ENCODE measurements at regions not wholly inside any gene's neighbourhood (a gene's known extent, or its start where the extent isn't known, plus 50 kb on each side); places are given as distances from the start of the nearest gene placed in this dataset.
A peak's percentile ranks its signal among the peaks of the same experiment; 100 is the strongest.
"Not testable (repeated sequence)": the region's sequence is repeated elsewhere in the genome, so short reads cannot be mapped to it uniquely, and the experiment has no call there.

- no peak for DNase-seq
These were observed 78.4 kb downstream of the RNASET2 start for GRCh38 chr6:166877906-166878305.

DNA sequence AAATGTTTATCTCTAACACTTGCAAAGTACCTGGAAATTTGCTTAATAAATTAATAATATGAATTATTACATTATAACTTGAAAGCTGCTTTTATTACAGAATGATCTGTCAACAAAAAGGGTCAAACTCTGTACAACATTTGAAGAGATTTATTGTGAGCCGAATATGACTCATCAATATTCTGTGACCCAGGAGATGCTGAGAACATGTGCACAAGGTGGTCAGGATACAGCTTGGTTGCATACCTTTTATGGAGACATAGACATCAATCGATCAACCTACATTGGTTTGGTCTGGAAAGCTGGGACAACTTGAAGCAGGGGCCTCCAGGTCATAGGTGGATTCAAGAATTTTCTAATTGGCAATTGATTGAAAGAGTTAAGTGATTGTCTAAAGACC is 79.0 kb downstream of the RNASET2 start:
- no peak for DNase-seq

DNA sequence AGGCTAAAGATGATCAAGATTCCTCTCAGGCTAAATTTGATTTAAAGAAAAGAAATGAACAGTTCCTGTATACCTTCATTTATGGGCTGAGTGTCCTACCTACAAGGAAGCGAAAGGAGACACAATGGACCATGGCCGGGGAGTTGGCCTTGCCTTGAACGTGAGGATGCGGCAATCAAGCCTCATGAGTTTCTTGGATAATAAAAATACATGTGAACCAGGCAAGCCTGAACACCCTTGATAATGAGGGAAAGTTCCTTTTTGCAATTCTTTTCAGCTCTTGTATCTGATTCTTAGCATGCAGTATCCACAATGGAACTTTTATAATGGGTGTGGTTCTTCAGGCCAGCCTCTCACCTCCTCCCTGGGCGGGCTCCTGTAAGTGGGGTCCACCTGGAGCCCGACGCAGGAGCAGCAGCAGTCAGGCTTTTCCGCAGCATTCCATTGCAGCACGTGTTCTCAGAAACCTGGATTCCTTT is 83.8 kb downstream of the RNASET2 start:
- no peak for DNase-seq

DNA sequence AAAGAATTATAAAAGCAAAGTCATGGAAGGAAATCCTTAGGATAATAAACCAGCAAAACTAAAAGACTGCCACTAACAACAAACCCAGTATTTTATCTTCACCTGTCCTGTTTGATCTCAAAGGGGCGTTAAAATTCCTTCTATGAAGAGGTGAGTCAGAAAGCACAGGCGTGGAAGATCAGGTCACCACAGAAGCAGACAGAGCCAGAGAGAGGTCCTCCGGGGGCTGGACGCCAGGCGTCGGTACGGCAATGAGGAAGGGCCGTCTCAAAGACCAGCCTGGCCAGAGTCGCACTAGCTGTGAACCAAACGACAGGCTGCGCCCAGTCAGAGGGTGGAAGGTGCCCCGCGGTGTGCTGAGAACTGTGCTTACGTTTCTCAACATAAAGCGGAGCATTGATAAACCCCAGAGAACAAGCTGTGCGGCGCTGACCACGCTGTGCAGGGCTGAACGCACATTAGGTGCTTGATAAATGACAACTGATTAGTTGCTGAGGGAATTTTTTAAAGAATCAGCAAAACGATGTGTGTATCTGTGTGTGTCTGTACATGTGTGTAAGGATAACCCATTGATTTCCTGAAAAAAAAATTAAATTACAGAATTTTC is 85.6 kb downstream of the RNASET2 start:
- no peak for DNase-seq

GRCh38 chr6:166866839-166867637 is 89.3 kb downstream of the RNASET2 start:
- DNase-seq = no peak

GRCh38 chr6:166864333-166864732 is 92.0 kb downstream of the RNASET2 start:
- no peak for DNase-seq

DNA sequence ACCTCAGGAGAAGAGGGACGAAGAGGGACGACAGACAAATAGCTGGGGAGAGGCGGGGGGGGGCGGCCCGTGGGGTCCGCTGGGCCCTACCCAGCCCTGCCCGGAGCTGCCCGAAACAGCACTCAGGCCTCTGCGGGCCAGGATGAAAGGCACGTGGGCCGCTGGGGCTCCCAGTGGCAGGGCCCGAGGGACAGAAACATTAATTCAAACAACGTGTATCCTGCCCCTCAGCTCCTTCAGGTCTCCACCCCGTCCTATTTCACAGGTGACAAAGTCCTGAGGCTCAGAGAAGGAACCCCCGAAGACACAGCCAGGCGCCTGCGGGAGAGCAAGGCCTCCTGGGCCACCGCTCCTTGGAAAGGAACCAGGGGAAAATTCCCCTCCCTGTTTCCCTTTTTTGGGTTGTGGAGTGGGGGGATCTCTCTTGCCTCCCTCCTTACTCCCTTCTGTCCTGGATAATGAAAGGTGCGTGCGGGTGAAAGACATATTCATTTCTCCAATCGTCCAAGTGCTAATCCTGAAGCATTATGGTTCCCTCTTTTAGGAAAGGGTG is 93.3 kb downstream of the RNASET2 start:
- no peak for DNase-seq

- DNase-seq = no peak
These were observed 93.9 kb downstream of the RNASET2 start for GRCh38 chr6:166862287-166862977.

GRCh38 chr6:166861961-166862286 is 94.4 kb downstream of the RNASET2 start:
- no peak for DNase-seq

- no peak for DNase-seq
These were observed 95.0 kb downstream of the RNASET2 start for GRCh38 chr6:166861304-166861703.

DNA sequence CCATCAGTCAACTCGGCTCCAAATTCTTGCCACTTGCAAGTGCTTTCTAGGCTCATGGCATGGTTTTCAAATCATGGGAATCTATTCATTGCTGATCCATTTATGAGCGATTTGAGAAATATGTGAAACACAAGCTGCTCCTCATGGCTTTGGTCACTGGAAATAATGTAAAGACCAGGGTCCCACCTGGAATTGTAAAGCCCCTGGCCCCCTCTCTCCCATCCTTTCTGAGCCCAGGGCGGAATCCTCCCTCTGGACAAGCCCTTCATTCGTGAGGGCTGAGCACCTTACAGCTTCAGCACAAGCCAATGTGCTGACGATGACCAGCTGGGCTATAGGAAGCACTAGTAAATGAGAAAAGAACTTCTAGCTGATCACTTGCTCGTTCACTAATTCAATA is 96.0 kb downstream of the RNASET2 start:
- DNase-seq = no peak

- peak; percentile 7 for DNase-seq
These were observed 100.9 kb downstream of the RNASET2 start for GRCh38 chr6:166855416-166855815.

- no peak for DNase-seq
These were observed 102.7 kb downstream of the RNASET2 start for GRCh38 chr6:166853371-166854325.

DNA sequence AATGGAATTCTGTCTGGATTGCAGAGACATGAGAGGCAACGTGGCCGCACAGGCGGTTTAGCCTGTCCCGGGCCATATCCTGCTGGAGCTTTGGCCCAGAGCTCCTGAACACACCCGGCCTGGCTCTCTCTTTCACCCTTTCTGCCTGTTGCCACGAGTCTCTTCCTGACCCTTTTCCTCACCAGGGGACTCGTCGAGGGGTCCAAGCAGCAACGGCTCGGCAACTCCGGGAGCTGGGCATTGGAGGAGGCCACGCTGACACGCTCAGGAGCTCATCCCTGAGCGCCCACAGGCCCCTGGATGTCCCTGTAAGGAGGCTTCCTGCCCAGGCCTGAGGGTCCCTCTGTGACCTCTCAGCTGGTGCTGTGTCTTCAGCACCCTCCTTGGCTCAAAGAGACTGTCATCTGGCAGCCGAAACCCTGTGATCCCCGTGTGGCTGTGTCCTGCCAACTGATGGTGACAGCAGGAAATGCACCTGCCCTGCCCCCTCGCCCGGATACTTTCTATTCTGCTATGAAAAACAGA is 103.8 kb downstream of the RNASET2 start:
- no peak for DNase-seq

- DNase-seq = no peak
These were observed 104.4 kb downstream of the RNASET2 start for GRCh38 chr6:166851911-166852310.

- no peak for DNase-seq
These were observed 104.9 kb downstream of the RNASET2 start for GRCh38 chr6:166851426-166851825.

- no peak for DNase-seq
These were observed 105.7 kb downstream of the RNASET2 start for GRCh38 chr6:166850677-166851076.

GRCh38 chr6:166849749-166850183 is 106.6 kb downstream of the RNASET2 start:
- no peak for DNase-seq

DNA sequence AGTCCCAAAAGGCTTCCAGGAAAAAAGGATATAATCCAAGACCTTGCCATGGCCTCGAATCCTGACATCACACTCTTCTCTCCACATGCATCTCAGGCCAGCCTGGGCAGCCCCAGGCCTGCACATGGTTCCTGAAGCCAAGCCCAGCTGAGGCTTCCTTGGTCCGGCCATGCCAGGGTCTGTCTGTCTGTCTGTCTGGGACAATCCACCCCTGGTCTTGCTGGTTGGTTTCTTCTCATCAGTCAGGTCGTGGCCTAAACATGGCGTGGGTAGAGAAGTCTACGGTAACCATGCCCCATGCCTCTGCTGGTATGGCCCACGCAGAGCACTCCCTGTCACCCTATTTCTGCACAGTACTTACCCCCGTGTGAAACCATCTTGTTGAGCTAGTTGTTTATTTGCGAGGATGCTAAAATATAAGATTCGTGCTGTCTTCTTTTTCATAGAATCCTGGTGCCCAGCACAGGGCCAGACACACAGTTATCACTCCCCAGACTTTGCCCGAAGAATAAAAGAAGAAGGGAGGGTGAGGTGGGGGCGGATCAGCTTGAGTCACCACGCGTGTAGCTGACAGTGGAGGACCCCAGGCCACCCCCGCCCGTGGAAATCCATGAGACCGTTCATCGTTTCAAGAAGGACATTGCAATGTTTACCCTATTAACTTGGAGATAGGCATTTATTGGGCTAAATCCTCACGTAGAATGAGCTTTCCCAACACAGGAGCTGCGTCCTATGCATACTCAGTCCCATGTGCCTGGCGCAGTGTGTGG is 107.2 kb downstream of the RNASET2 start:
- no peak for DNase-seq

DNA sequence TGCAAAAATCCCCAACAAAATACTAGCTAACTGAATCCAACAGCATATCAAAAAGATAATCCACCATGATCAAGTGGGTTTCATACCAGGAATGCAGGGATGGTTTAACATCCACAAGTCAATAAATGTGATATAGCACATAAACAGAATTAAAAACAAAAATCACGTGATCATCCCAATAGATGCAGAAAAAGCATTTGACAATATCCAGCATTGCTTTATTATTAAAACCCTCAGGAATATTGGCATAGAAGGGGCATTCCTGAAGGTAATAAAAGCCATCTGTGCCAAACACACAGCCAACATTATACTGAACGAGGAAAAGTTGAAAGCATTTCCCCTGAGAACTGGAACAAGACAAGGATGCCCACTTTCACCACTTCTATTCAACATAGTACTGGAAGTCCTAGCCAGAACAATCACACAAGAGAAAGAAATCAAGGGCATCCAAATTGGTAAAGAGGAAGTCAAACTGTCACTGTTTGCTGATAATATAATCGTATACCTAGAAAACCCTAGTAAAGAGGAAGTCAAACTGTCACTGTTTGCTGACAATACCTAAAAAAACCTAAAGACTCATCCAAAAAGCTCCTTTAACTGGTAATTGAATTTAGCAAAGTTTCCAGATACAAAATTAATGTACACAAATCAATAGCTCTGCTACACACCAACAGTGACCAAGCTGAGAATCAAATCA is 109.8 kb downstream of the RNASET2 start:
- DNase-seq = not testable (repeated sequence)

DNA sequence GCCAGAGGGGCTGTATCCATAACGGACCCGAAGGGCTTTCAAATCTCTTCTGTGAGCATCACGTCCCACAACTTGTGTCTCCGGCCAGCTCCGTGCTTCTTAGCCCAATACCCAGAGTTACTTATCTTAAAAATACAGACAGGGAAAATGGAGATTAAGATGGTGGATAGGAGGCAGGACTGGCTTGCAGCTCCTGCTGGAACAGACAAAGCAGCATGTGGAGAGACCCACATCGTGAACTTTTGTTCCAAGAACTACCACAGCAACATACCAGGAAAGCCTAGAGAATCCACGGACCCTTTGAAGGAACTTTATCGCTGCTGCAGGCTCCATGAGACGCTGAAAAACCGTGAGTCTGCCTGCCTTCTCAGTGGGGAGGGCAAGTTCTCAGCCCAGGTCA is 113.7 kb downstream of the RNASET2 start:
- DNase-seq = no peak
